ENCODE measurements at regions not wholly inside any gene's neighbourhood (a gene's known extent, or its start where the extent isn't known, plus 50 kb on each side); places are given as distances from the start of the nearest gene placed in this dataset.

DNA sequence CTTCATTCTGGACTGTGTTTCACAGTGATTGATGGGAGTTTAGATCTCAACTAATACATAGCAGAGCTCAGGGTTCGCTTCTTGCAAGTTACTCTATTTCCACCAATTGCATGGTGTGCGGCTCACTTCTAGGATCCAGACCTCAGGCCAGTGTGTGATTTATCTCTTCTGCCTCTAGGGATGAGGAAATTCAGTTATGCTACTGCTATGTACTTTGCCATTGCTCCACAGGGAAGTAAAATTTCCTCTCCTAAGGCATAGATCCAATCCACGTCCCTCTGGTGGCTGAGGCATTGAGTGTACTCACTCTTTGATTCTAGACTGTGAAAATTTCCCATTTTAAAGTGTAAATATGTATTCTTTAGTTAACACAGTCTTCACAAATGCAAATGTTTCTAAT lies 214.1 kb downstream of the HS3ST3B1 start:
- no peak for TF ChIP-seq CTCF (IDR thresholded peaks at IDR 0.05)
- no peak for TF ChIP-seq EP300 (IDR thresholded peaks at IDR 0.05)
- TF ChIP-seq POLR2AphosphoS5 (IDR thresholded peaks at IDR 0.05) = no peak
- no peak for TF ChIP-seq POLR2A (IDR thresholded peaks at IDR 0.05)
